ENCODE measurements at regions not wholly inside any gene's neighbourhood (a gene's known extent, or its start where the extent isn't known, plus 50 kb on each side); places are given as distances from the start of the nearest gene placed in this dataset.

- ChIA-PET CTCF (no interaction called here), POLR2A (ENCODE audit: low non-redundant PET) (no interaction called here)
- no peak for DNase-seq (ENCODE audit: low spot score)
- H3K27ac ChIP-seq, result no peak overlapping the region
- no peak for TF ChIP-seq CTCF (conservative IDR thresholded peaks at IDR 0.05; ENCODE audit: low read depth)
Observed at GRCh38 chr13:73177916-73178565, 119.2 kb downstream of the KLF5 start.

DNA sequence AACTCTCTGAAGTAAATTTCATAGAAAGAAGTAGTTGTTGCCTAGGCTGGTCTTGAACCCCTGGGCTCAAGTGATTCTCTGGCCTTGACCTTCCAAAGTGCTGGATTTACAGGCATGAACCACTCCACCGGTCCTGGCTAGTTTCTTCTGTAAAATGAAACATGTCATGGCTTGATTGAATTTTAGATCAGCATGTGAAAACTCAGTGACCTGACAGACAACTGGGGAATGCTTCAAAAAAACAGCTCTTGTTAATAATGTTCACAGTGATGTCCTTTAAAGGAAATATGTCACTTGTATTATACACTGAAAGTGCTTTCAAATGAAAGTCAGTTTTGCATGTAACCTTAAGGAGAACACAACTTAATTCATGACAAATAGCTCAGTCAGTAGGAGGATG lies 118.2 kb downstream of the KLF5 start:
- DNase-seq (ENCODE audit: low spot score), result no peak
- ChIA-PET POLR2A (ENCODE audit: low non-redundant PET) (no interaction called here), CTCF (interaction anchor here (0.6 to 1.1 kb wide), 2 partner anchors 8 to 54 kb away, joined by 3 read pairs; no protein-coding TSS in a partner anchor)
- no peak for TF ChIP-seq CTCF (conservative IDR thresholded peaks at IDR 0.05; ENCODE audit: low read depth)
- no peak overlapping the region for H3K27ac ChIP-seq

DNA sequence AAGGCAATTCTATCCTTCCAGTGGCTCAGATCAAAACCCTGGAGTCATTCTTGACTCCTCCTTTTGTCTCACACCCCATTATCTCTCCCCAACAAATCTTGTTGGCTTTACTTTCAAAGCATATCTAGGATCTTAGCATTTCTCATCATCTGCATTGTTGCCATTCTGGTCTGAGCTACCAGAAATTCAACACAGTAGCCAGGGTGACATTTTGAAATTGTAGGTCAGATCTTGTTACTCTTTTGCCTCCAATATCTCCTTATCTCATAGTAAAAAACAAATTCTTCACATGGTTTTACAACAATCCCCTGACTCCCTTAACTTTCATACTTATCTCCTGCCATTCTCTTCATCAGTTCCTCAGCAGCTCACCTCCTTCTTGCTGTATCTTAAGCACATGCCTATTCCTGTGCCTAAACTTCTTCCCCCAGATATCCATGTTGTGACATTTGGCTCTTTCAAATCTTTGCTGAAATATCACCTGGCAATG lies 115.8 kb downstream of the KLF5 start:
- POLR2A ChIA-PET (ENCODE audit: low non-redundant PET), result no interaction called here

DNA sequence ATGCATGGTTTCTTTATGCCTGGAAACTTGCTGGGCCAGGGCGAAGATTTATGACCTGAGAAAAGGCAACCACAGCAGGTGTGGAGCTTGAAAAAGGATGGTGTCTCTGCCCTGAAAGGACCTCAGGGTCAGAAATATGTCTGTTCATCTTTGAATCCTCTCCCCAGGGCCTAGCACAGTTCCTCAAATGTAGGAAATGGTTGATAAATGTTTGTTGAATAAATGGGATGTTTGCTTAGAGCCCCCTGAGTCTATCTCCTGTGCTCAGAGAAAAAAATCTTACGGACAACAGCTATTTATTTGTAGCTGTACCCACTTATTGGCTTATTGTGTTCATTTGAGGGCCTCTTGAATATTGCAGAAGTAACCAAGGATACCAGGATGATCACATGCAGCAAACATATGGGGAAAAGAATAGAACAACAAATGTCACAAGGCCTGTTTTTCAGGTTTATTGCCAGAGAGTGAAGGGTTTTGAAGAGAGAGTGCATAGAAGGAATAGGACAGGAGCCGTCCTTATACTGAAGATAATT lies 114.5 kb downstream of the KLF5 start:
- no peak for TF ChIP-seq CTCF (conservative IDR thresholded peaks at IDR 0.05; ENCODE audit: low read depth)
- no peak overlapping the region for H3K27ac ChIP-seq
- DNase-seq (ENCODE audit: low spot score), result no peak
- CTCF ChIA-PET, result interaction anchor here (0.5 kb wide), 1 partner anchor 388 kb away, joined by 3 read pairs; no protein-coding TSS in a partner anchor
- POLR2A ChIA-PET (ENCODE audit: low non-redundant PET), result no interaction called here

More for the DNA sequence above, 115.8 kb downstream of the KLF5 start:
- no peak for DNase-seq (ENCODE audit: low spot score)
- CTCF ChIA-PET, result no interaction called here
- H3K27ac ChIP-seq, result no peak overlapping the region
- no peak for TF ChIP-seq CTCF (conservative IDR thresholded peaks at IDR 0.05; ENCODE audit: low read depth)

GRCh38 chr13:73171926-73172325 lies 113.1 kb downstream of the KLF5 start:
- ChIA-PET POLR2A (ENCODE audit: low non-redundant PET) (no interaction called here), CTCF (no interaction called here)
- DNase-seq (ENCODE audit: low spot score), result no peak
- no peak overlapping the region for H3K27ac ChIP-seq
- no peak for TF ChIP-seq CTCF (conservative IDR thresholded peaks at IDR 0.05; ENCODE audit: low read depth)

DNA sequence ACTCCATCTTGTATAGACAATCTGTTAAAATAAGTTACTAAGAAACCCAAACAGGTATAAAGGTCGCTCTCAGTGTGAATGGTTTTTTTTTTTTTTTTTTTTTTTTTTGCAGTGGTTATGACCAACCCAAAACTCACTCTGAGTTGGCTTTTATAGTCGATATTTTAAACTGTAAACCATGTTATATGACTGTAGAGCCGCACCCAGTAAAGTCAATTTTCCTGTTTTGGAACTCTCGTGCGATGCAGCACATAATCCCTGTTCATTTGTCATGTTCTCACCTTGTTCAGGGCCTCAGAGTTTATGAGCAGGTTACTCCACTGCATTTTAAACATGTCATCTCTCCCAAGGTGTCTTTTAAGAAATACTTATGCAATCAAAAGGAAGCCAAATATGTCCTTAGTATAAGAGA lies 112.5 kb downstream of the KLF5 start:
- ChIA-PET CTCF (interaction anchor here (0.7 kb wide), 1 partner anchor 378 kb away, joined by 3 read pairs; no protein-coding TSS in a partner anchor), POLR2A (ENCODE audit: low non-redundant PET) (no interaction called here)
- H3K27ac ChIP-seq, result no peak overlapping the region
- TF ChIP-seq CTCF (conservative IDR thresholded peaks at IDR 0.05; ENCODE audit: low read depth), result no peak
- DNase-seq (ENCODE audit: low spot score), result no peak

Data from RWPE1 (cell line).